GM21447 (cell line): ENCODE measurements at regions not wholly inside any gene's neighbourhood (a gene's known extent, or its start where the extent isn't known, plus 50 kb on each side); places are given as distances from the start of the nearest gene placed in this dataset.
A peak's percentile ranks its signal among the peaks of the same experiment; 100 is the strongest.
"Not testable (repeated sequence)": the region's sequence is repeated elsewhere in the genome, so short reads cannot be mapped to it uniquely, and the experiment has no call there.

Experiments used
- ATAC-seq: cut with Tn5 transposase; IDR thresholded peaks from one replicate; pipeline ENCODE4 v1.9.1; 2021; ENCODE audit not compliant: unreplicated experiment

- ATAC-seq: no peak
These were observed 59.8 kb downstream of the ATOH1 start for GRCh38 chr4:93888308-93888707.

- ATAC-seq: no peak
These were observed 60.2 kb downstream of the ATOH1 start for GRCh38 chr4:93888768-93889167.

GRCh38 chr4:93891244-93891643 lies 62.7 kb downstream of the ATOH1 start:
- no peak for ATAC-seq

- ATAC-seq: no peak
These were observed 66.4 kb downstream of the ATOH1 start for GRCh38 chr4:93894995-93895394.

- no peak for ATAC-seq
These were observed 68.0 kb downstream of the ATOH1 start for GRCh38 chr4:93896516-93896915.

- ATAC-seq: no peak
These were observed 69.0 kb downstream of the ATOH1 start for GRCh38 chr4:93897559-93897958.

GRCh38 chr4:93908778-93909177 lies 80.2 kb downstream of the ATOH1 start:
- ATAC-seq: no peak

- ATAC-seq: no peak
These were observed 83.1 kb downstream of the ATOH1 start for GRCh38 chr4:93911671-93912070.

- ATAC-seq: no peak
These were observed 83.6 kb downstream of the ATOH1 start for GRCh38 chr4:93912146-93912545.

GRCh38 chr4:93918856-93919255 lies 90.3 kb downstream of the ATOH1 start:
- no peak for ATAC-seq

GRCh38 chr4:93923570-93923969 lies 95.0 kb downstream of the ATOH1 start:
- not testable (repeated sequence) for ATAC-seq

- ATAC-seq: no peak
These were observed 118.7 kb downstream of the ATOH1 start for GRCh38 chr4:93947286-93947685.

- not testable (repeated sequence) for ATAC-seq
These were observed 121.7 kb downstream of the ATOH1 start for GRCh38 chr4:93950239-93950638.

- no peak for ATAC-seq
These were observed 128.6 kb downstream of the ATOH1 start for GRCh38 chr4:93957186-93957585.

GRCh38 chr4:93960450-93960849 lies 131.9 kb downstream of the ATOH1 start:
- no peak for ATAC-seq

GRCh38 chr4:93960916-93961315 lies 132.4 kb downstream of the ATOH1 start:
- ATAC-seq: no peak

- no peak for ATAC-seq
These were observed 153.0 kb downstream of the ATOH1 start for GRCh38 chr4:93981594-93981993.

- no peak for ATAC-seq
These were observed 153.7 kb downstream of the ATOH1 start for GRCh38 chr4:93982255-93982654.

- peak; percentile 95 for ATAC-seq
These were observed 154.6 kb downstream of the ATOH1 start for GRCh38 chr4:93983140-93983539.

- ATAC-seq: no peak
These were observed 165.8 kb downstream of the ATOH1 start for GRCh38 chr4:93994175-93994994.

- peak; percentile 85 for ATAC-seq
These were observed 168.3 kb downstream of the ATOH1 start for GRCh38 chr4:93996895-93997294.

- no peak for ATAC-seq
These were observed 172.0 kb downstream of the ATOH1 start for GRCh38 chr4:94000559-94000958.

GRCh38 chr4:94006932-94007331 lies 178.4 kb downstream of the ATOH1 start:
- no peak for ATAC-seq
